Body of pancreas (tissue), 4 donors: ENCODE measurements at regions not wholly inside any gene's neighbourhood (a gene's known extent, or its start where the extent isn't known, plus 50 kb on each side); places are given as distances from the start of the nearest gene placed in this dataset.

Experiments
- POLR2A ChIP-seq, 3 donors: fragments of 450-650 bp; IDR thresholded peaks; one replicate each; pipeline ENCODE4 v1.6.1; 2016; ENCODE audit warnings: antibody characterized with exemption in 3 of 3, mild to moderate bottlenecking in 2 of 3
- TF ChIP-seq, protein P1 (sequence below), 7 experiments: fragments of 450-650 bp in 4 of 7; fragments of 200-600 bp in 3 of 7; sonication (generic) in 3 of 7; IDR thresholded peaks; one replicate each; pipeline ENCODE4 v1.5.1; 2016 to 2019; ENCODE audit warnings: antibody characterized with exemption in 7 of 7

DNA sequence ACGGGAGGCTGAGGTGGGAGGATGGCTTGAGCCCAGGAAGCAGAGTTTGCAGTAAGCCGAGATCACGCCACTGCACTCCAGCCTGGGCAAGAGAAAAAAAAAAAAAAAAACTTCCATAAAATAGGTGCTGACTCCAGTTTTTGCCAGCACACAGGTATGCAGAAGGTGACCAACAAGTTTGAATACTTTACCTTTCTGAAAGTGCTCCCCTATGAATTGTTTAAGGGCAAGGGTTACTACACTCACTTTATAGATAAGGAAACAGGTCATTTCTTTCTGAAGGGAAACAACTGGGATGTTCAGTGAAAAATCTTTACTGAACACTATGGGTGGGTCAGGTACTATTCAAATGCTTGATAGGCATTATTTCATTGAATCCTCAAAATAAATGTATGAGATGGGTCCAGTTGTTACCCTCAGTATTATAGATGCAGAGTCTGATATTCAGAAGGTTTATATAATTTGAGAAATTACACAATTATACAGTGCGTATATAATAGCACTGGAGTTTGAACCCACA, 538.5 kb downstream of the INSC start:
- TF ChIP-seq, protein P1, sequence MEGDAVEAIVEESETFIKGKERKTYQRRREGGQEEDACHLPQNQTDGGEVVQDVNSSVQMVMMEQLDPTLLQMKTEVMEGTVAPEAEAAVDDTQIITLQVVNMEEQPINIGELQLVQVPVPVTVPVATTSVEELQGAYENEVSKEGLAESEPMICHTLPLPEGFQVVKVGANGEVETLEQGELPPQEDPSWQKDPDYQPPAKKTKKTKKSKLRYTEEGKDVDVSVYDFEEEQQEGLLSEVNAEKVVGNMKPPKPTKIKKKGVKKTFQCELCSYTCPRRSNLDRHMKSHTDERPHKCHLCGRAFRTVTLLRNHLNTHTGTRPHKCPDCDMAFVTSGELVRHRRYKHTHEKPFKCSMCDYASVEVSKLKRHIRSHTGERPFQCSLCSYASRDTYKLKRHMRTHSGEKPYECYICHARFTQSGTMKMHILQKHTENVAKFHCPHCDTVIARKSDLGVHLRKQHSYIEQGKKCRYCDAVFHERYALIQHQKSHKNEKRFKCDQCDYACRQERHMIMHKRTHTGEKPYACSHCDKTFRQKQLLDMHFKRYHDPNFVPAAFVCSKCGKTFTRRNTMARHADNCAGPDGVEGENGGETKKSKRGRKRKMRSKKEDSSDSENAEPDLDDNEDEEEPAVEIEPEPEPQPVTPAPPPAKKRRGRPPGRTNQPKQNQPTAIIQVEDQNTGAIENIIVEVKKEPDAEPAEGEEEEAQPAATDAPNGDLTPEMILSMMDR (IDR thresholded peaks at IDR 0.05) = no peak
- TF ChIP-seq POLR2A (IDR thresholded peaks at IDR 0.05) = no peak
